Activated CD4-positive, alpha-beta T cell treated with anti-CD3 and anti-CD28 coated beads for 1 hour (primary cell): ENCODE measurements at regions not wholly inside any gene's neighbourhood (a gene's known extent, or its start where the extent isn't known, plus 50 kb on each side); places are given as distances from the start of the nearest gene placed in this dataset.

ENCODE experiments used
- DNase-seq: peaks from one replicate; pipeline ENCODE4 v3.0.0-alpha.2; 2020

- no peak for DNase-seq
Measured at GRCh38 chr7:156440456-156440855, 200.1 kb upstream of the RNF32 start.

GRCh38 chr7:156438011-156438410 is 202.6 kb upstream of the RNF32 start:
- DNase-seq, result no peak

GRCh38 chr7:156437021-156437614 is 203.5 kb upstream of the RNF32 start:
- no peak for DNase-seq

- no peak for DNase-seq
Measured at GRCh38 chr7:156435486-156436231, 204.9 kb upstream of the RNF32 start.

- DNase-seq, result no peak
Measured at GRCh38 chr7:156434706-156435105, 205.9 kb upstream of the RNF32 start.

- no peak for DNase-seq
Measured at GRCh38 chr7:156432018-156432417, 208.6 kb upstream of the RNF32 start.

- no peak for DNase-seq
Measured at GRCh38 chr7:156430109-156430508, 210.5 kb upstream of the RNF32 start.

GRCh38 chr7:156429514-156429913 is 211.1 kb upstream of the RNF32 start:
- no peak for DNase-seq

GRCh38 chr7:156423876-156424275 is 216.7 kb upstream of the RNF32 start:
- no peak for DNase-seq

GRCh38 chr7:156420496-156420895 is 220.1 kb upstream of the RNF32 start:
- no peak for DNase-seq

GRCh38 chr7:156419782-156420181 is 220.8 kb upstream of the RNF32 start:
- DNase-seq, result no peak

- DNase-seq, result no peak
Measured at GRCh38 chr7:156402255-156402654, 238.3 kb upstream of the RNF32 start.

- no peak for DNase-seq
Measured at GRCh38 chr7:156401617-156402016, 239.0 kb upstream of the RNF32 start.

- DNase-seq, result no peak
Measured at GRCh38 chr7:156400046-156400445, 240.5 kb upstream of the RNF32 start.

- no peak for DNase-seq
Measured at GRCh38 chr7:156397249-156397648, 243.3 kb upstream of the RNF32 start.

GRCh38 chr7:156389116-156389692 is 251.4 kb upstream of the RNF32 start:
- no peak for DNase-seq

- DNase-seq, result no peak
Measured at GRCh38 chr7:156386097-156386496, 254.5 kb upstream of the RNF32 start.

GRCh38 chr7:156384706-156385105 is 255.9 kb upstream of the RNF32 start:
- no peak for DNase-seq

GRCh38 chr7:156383526-156383925 is 257.0 kb upstream of the RNF32 start:
- DNase-seq, result no peak

GRCh38 chr7:156380261-156380660 is 260.3 kb upstream of the RNF32 start:
- DNase-seq, result no peak

GRCh38 chr7:156379324-156380070 is 261.1 kb upstream of the RNF32 start:
- DNase-seq, result no peak

GRCh38 chr7:156378806-156379205 is 261.8 kb upstream of the RNF32 start:
- DNase-seq, result no peak

- no peak for DNase-seq
Measured at GRCh38 chr7:156376317-156376716, 264.3 kb upstream of the RNF32 start.

- no peak for DNase-seq
Measured at GRCh38 chr7:156374335-156374734, 266.2 kb upstream of the RNF32 start.
